HK-2 (cell line): ENCODE measurements at regions not wholly inside any gene's neighbourhood (a gene's known extent, or its start where the extent isn't known, plus 50 kb on each side); places are given as distances from the start of the nearest gene placed in this dataset.
"Not testable (repeated sequence)": the region's sequence is repeated elsewhere in the genome, so short reads cannot be mapped to it uniquely, and the experiment has no call there.

Experiments
- DNase-seq: peaks from one replicate; pipeline ENCODE4 v3.0.0-alpha.2; 2018; ENCODE audit not compliant: unreplicated experiment

- no peak for DNase-seq
Measured at GRCh38 chr14:106346534-106347290, 820.3 kb downstream of the TMEM121 start.

- DNase-seq, result no peak
Measured at GRCh38 chr14:106347291-106347778, 821.0 kb downstream of the TMEM121 start.

GRCh38 chr14:106347890-106348755, 821.7 kb downstream of the TMEM121 start:
- DNase-seq, result no peak

DNA sequence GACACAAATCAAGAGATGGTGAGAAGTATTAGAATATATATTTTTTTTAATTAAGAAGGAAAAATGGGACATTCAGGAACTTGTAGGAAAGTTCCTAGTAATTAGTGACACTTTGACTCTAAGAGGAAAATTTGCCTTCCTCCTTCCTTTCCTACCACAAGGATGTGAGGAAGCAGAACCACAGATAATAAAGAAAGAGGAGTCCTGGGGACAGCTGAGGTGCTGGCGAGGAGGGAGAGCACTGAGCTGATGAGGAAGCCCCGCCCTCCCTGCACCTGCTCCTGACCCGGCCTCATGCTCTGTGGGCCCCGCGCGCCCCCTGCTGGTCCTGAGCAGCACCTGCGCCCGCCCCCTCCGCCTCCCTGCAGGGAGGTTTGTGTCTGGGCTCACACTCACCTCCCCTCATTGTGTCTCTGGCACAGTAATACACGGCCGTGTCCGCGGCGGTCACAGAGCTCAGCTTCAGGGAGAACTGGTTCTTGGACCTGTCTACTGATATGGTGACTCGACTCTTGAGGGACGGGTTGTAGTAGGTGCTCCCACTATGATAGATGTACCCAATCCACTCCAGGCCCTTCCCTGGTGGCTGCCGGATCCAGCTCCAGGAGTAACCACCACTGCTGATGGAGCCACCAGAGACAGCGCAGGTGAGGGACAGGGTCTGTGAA, 822.6 kb downstream of the TMEM121 start:
- DNase-seq, result peak; percentile 51

- DNase-seq, result not testable (repeated sequence)
Measured at GRCh38 chr14:106349678-106350457, 823.5 kb downstream of the TMEM121 start.

DNA sequence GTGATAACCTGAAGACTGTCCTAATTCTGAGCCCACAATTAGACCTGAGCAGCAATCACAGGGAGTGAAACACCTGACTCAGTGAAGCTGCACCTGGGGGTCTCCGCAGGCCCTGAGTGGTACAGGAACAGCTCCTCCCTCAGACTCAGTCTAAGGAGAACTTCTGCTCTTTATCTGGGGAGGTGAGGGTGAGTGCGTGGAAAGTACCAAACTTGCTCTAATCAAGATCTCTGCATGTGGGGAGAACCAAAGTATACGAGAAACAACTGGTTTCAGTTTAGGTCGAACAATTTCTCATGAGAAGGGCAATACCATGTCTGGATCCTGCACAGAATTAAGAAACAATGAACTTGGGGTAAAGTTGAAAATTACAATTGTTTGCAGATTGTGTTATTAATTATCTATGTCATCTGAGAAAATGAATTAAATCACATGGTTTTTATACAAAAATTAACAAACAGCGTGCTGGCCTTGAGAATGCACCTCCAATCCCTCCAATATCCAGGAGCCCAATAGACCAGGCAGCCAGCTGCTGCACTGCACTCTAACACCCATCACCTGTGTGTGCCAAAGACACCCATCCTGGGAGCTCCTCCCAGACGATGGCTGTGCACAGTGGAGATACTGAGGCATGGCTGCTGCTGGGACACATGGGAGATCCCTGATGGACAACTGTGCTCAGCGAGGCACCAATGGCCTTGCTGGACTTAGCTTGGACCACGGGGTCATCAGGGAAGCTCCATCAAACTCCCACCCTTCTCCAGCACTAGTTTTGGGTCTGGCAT, 828.8 kb downstream of the TMEM121 start:
- not testable (repeated sequence) for DNase-seq

GRCh38 chr14:106355881-106356642, 829.7 kb downstream of the TMEM121 start:
- DNase-seq, result not testable (repeated sequence)

- DNase-seq, result not testable (repeated sequence)
Measured at GRCh38 chr14:106356643-106356930, 830.2 kb downstream of the TMEM121 start.

DNA sequence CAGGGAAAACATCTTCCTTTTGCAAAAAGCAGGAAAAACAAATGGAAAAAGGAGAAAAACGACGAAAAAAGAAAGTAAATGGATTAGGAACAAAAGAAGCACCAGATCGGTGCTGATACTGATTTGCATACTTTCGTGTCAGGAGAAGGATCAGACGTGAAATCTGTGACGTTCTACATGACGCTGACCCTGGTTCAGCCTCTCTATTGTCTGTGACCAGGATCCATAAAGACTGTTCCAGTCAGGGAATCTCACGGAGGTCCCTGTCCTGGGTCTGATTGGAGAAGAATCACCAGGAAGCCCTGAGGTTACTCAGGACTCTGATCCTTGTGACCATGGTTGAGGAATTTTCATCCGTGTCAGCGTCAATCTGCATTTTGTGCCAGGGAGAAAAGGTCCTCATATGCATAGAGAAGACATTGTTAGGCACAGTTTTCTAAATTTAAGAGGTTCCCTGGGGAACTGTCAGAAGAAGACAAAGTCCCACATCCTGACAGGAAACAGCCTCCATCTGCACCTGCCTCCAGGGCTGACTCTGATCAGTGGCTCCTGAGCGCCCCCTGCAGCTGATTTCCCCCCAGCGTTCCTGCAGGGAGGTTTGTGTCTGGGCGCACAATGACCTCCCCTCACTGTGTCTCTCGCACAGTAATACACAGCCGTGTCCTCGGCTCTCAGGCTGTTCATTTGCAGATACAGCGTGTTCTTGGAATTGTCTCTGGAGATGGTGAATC, 832.9 kb downstream of the TMEM121 start:
- DNase-seq, result not testable (repeated sequence)

GRCh38 chr14:106365371-106365770, 839.0 kb downstream of the TMEM121 start:
- not testable (repeated sequence) for DNase-seq

- DNase-seq, result not testable (repeated sequence)
Measured at GRCh38 chr14:106365894-106366293, 839.5 kb downstream of the TMEM121 start.

- DNase-seq, result not testable (repeated sequence)
Measured at GRCh38 chr14:106366971-106367370, 840.6 kb downstream of the TMEM121 start.

- not testable (repeated sequence) for DNase-seq
Measured at GRCh38 chr14:106369456-106369855, 843.1 kb downstream of the TMEM121 start.

DNA sequence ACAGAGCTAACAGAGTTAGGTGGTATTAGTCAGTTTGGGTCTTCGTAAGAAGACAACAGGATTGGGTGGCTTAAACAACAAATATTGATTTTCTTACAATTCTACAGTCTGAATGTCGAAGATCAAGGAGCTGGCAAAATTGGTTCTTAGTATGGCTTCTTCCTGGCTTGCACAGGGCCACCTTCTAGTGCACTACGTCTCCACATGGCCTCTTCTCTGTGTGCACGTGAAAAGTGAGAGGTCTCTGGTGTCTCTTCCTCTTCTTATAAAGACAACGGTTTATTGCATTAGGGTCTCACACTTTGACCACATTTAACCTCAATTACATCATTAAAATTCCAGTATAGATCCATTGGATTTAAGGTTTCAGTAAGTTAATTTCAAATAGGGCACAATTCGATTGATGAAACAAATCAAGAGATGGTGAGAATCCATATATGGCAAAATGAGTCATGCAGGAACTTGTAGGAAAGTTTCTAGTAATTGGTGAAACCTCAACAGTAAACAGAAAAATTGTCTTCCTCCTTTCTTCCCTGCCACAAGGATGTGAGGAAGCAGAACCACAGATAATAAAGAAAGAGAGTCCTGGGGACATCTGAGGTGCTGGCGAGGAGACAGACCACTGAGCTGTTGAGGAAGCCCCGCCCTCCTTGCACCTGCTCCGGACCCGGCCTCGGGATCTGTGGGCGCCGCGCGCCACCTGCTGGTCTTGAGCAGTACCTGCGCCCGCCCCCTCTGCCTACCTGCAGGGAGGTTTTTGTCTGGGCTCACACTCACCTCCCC, 846.7 kb downstream of the TMEM121 start:
- peak; percentile 28 for DNase-seq

DNA sequence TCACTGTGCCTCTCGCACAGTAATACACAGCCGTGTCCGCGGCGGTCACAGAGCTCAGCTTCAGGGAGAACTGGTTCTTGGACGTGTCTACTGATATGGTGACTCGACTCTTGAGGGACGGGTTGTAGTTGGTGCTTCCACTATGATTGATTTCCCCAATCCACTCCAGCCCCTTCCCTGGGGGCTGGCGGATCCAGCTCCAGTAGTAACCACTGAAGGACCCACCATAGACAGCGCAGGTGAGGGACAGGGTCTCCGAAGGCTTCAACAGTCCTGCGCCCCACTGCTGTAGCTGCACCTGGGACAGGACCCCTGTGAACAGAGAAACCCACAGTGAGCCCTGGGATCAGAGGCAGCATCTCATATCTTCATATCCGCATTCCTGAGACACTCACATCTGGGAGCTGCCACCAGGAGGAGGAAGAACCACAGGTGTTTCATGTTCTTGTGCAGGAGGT, 847.3 kb downstream of the TMEM121 start:
- DNase-seq, result not testable (repeated sequence)

GRCh38 chr14:106377432-106377831, 851.0 kb downstream of the TMEM121 start:
- no peak for DNase-seq

- no peak for DNase-seq
Measured at GRCh38 chr14:106378191-106378590, 851.8 kb downstream of the TMEM121 start.

- DNase-seq, result no peak
Measured at GRCh38 chr14:106380740-106381139, 854.4 kb downstream of the TMEM121 start.
